ENCODE measurements at regions not wholly inside any gene's neighbourhood (a gene's known extent, or its start where the extent isn't known, plus 50 kb on each side); places are given as distances from the start of the nearest gene placed in this dataset.

- no peak overlapping the region for H3K4me3 ChIP-seq (ENCODE audit: control insufficient read depth, low read depth, low read length)
- no peak for TF ChIP-seq CTCF (IDR thresholded peaks at IDR 0.05; ENCODE audit: control insufficient read depth, insufficient read depth, low read depth, low read length, missing control alignments)
- DNase-seq (ENCODE audit: low read depth): no peak
Measured at GRCh38 chr6:119581220-119581619, 231.7 kb upstream of the MAN1A1 start.

- TF ChIP-seq CTCF (IDR thresholded peaks at IDR 0.05; ENCODE audit: control insufficient read depth, insufficient read depth, low read depth, low read length, missing control alignments): no peak
- DNase-seq (ENCODE audit: low read depth): peak; percentile 80
- H3K4me3 ChIP-seq (ENCODE audit: control insufficient read depth, low read depth, low read length): no peak overlapping the region
Measured at GRCh38 chr6:119575721-119576120, 226.2 kb upstream of the MAN1A1 start.

- no peak for TF ChIP-seq CTCF (IDR thresholded peaks at IDR 0.05; ENCODE audit: control insufficient read depth, insufficient read depth, low read depth, low read length, missing control alignments)
- H3K4me3 ChIP-seq (ENCODE audit: control insufficient read depth, low read depth, low read length): no peak overlapping the region
- no peak for DNase-seq (ENCODE audit: low read depth)
Measured at GRCh38 chr6:119568580-119568979, 219.0 kb upstream of the MAN1A1 start.

GRCh38 chr6:119566546-119567260 lies 217.1 kb upstream of the MAN1A1 start:
- no peak for DNase-seq (ENCODE audit: low read depth)
- no peak for TF ChIP-seq CTCF (IDR thresholded peaks at IDR 0.05; ENCODE audit: control insufficient read depth, insufficient read depth, low read depth, low read length, missing control alignments)
- no peak overlapping the region for H3K4me3 ChIP-seq (ENCODE audit: control insufficient read depth, low read depth, low read length)

- no peak overlapping the region for H3K4me3 ChIP-seq (ENCODE audit: control insufficient read depth, low read depth, low read length)
- DNase-seq (ENCODE audit: low read depth): no peak
- no peak for TF ChIP-seq CTCF (IDR thresholded peaks at IDR 0.05; ENCODE audit: control insufficient read depth, insufficient read depth, low read depth, low read length, missing control alignments)
Measured at GRCh38 chr6:119565893-119566292, 216.3 kb upstream of the MAN1A1 start.

- TF ChIP-seq CTCF (IDR thresholded peaks at IDR 0.05; ENCODE audit: control insufficient read depth, insufficient read depth, low read depth, low read length, missing control alignments): no peak
- no peak overlapping the region for H3K4me3 ChIP-seq (ENCODE audit: control insufficient read depth, low read depth, low read length)
- DNase-seq (ENCODE audit: low read depth): no peak
Measured at GRCh38 chr6:119562168-119562567, 212.6 kb upstream of the MAN1A1 start.
